HepG2 (cell line): ENCODE measurements at regions not wholly inside any gene's neighbourhood (a gene's known extent, or its start where the extent isn't known, plus 50 kb on each side); places are given as distances from the start of the nearest gene placed in this dataset.

ENCODE experiments used
- ARNT ChIP-seq: fragments of 450-650 bp; IDR thresholded peaks from 2 replicates; pipeline ENCODE4 v1.6.1; 2017
- BORCS8-MEF2B ChIP-seq: sonication (generic); formaldehyde crosslinking; IDR thresholded peaks from 2 replicates; pipeline ENCODE4 v1.8.0; 2022; ENCODE audit warnings: mild to moderate bottlenecking, missing genetic modification reagents
- CC2D1A ChIP-seq: sonication (generic); formaldehyde crosslinking; IDR thresholded peaks from 2 replicates; pipeline ENCODE4 v1.8.1; 2023; ENCODE audit warnings: mild to moderate bottlenecking, missing genetic modification reagents
- FOSL2 ChIP-seq: sonication (generic); formaldehyde crosslinking; IDR thresholded peaks from 2 replicates; pipeline ENCODE4 v1.4.0; 2020; ENCODE audit warnings: missing genetic modification reagents
- JUND ChIP-seq: sonication (generic); formaldehyde crosslinking; IDR thresholded peaks from 2 replicates; pipeline ENCODE4 v1.8.0; 2022; ENCODE audit warnings: mild to moderate bottlenecking, missing genetic modification reagents
- PRMT3 ChIP-seq: sonication (generic); formaldehyde crosslinking; IDR thresholded peaks from 2 replicates; pipeline ENCODE4 v1.8.1; 2022; ENCODE audit warnings: low read depth, mild to moderate bottlenecking, moderate library complexity, missing genetic modification reagents, borderline replicate concordance
- RAD51 ChIP-seq: fragments of 450-650 bp; IDR thresholded peaks from 2 replicates; pipeline ENCODE4 v1.6.1; 2016; ENCODE audit warnings: borderline replicate concordance
- RELA ChIP-seq: sonication (generic); formaldehyde crosslinking; IDR thresholded peaks from 2 replicates; pipeline ENCODE4 v1.4.0; 2020; ENCODE audit warnings: missing genetic modification reagents
- SMARCE1 ChIP-seq: fragments of 450-650 bp; IDR thresholded peaks from 2 replicates; pipeline ENCODE4 v1.6.1; 2017; ENCODE audit warnings: borderline replicate concordance
- U2AF1 ChIP-seq: fragments of 200-400 bp; formaldehyde crosslinking; optimal IDR thresholded peaks from 2 replicates; pipeline ENCODE3; 2017; ENCODE audit warnings: mild to moderate bottlenecking, low read depth, low read length
- ZNF558 ChIP-seq: sonication (generic); formaldehyde crosslinking; IDR thresholded peaks from 2 replicates; pipeline ENCODE4 v1.9.0; 2022; ENCODE audit warnings: mild to moderate bottlenecking, missing genetic modification reagents, borderline replicate concordance
- TF ChIP-seq, protein P1 (sequence below): sonication (generic); formaldehyde crosslinking; IDR thresholded peaks from 2 replicates; pipeline ENCODE4 v1.5.0; 2020; ENCODE audit warnings: mild to moderate bottlenecking, missing genetic modification reagents, moderate library complexity
- TF ChIP-seq, protein P2 (sequence below): sonication (generic); formaldehyde crosslinking; IDR thresholded peaks from 2 replicates; pipeline ENCODE4 v1.5.0; 2020; ENCODE audit warnings: mild to moderate bottlenecking, missing genetic modification reagents

DNA sequence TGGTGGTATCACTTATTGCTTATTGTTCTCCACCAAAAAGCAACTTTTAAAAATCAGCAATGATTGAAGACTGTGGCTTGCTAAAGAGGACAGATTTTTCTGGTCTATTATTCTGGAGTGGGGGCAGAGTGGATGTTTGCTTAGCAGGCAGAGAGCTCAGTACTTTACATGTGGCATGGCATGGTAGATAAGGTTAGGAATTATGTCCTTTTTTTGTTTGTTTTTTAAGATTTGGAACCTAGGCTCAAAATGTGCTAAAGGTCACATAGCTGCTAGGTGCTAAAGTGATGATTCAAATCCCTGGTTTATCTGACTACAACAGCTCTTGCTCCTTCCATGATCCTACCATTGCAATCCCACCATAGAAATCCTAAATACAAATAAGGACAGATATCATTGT, 331.0 kb upstream of the ADAMTS9 start:
- TF ChIP-seq U2AF1 (no peak), ARNT (no peak), PRMT3 (CRISPR knock-in tag) (no peak), RAD51 (no peak), RELA (no peak), SMARCE1 (no peak), BORCS8-MEF2B (CRISPR knock-in tag) (no peak), CC2D1A (no peak), ZNF558 (CRISPR knock-in tag) (no peak), FOSL2 (CRISPR knock-in tag) (no peak), JUND (no peak)
- TF ChIP-seq, protein P1, sequence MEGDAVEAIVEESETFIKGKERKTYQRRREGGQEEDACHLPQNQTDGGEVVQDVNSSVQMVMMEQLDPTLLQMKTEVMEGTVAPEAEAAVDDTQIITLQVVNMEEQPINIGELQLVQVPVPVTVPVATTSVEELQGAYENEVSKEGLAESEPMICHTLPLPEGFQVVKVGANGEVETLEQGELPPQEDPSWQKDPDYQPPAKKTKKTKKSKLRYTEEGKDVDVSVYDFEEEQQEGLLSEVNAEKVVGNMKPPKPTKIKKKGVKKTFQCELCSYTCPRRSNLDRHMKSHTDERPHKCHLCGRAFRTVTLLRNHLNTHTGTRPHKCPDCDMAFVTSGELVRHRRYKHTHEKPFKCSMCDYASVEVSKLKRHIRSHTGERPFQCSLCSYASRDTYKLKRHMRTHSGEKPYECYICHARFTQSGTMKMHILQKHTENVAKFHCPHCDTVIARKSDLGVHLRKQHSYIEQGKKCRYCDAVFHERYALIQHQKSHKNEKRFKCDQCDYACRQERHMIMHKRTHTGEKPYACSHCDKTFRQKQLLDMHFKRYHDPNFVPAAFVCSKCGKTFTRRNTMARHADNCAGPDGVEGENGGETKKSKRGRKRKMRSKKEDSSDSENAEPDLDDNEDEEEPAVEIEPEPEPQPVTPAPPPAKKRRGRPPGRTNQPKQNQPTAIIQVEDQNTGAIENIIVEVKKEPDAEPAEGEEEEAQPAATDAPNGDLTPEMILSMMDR (CRISPR knock-in tag) = no peak
- TF ChIP-seq, protein P2, sequence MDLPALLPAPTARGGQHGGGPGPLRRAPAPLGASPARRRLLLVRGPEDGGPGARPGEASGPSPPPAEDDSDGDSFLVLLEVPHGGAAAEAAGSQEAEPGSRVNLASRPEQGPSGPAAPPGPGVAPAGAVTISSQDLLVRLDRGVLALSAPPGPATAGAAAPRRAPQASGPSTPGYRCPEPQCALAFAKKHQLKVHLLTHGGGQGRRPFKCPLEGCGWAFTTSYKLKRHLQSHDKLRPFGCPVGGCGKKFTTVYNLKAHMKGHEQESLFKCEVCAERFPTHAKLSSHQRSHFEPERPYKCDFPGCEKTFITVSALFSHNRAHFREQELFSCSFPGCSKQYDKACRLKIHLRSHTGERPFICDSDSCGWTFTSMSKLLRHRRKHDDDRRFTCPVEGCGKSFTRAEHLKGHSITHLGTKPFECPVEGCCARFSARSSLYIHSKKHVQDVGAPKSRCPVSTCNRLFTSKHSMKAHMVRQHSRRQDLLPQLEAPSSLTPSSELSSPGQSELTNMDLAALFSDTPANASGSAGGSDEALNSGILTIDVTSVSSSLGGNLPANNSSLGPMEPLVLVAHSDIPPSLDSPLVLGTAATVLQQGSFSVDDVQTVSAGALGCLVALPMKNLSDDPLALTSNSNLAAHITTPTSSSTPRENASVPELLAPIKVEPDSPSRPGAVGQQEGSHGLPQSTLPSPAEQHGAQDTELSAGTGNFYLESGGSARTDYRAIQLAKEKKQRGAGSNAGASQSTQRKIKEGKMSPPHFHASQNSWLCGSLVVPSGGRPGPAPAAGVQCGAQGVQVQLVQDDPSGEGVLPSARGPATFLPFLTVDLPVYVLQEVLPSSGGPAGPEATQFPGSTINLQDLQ (CRISPR knock-in tag) = no peak
